Peyer's patch (tissue), 4 donors: ENCODE measurements at regions not wholly inside any gene's neighbourhood (a gene's known extent, or its start where the extent isn't known, plus 50 kb on each side); places are given as distances from the start of the nearest gene placed in this dataset.

Source experiments
- DNase-seq, 3 donors: peaks; one replicate each; pipeline ENCODE4 v3.0.0-alpha.2; 2017 to 2019
- H3K27ac ChIP-seq, 4 donors: fragments of 200-600 bp; sonication (generic); one replicate each; pipeline ENCODE4 v1.5.1; 2016 to 2019
- H3K27me3 ChIP-seq, 2 donors: fragments of 200-600 bp; sonication (generic); one replicate each; pipeline ENCODE4 v1.5.1; 2019
- H3K36me3 ChIP-seq, 3 donors: fragments of 200-600 bp; sonication (generic); one replicate each; pipeline ENCODE4 v1.5.1; 2016 to 2019
- H3K4me1 ChIP-seq, 4 donors: fragments of 200-600 bp; sonication (generic); one replicate each; pipeline ENCODE4 v1.5.1; 2016 to 2019
- H3K4me3 ChIP-seq, 4 donors: fragments of 200-600 bp; sonication (generic); 1 replicate in 3 of 4; 2 replicates in 1 of 4; pipeline ENCODE4 v1.5.1; 2016 to 2019; ENCODE audit warnings: mild to moderate bottlenecking in 1 of 4
- H3K9me3 ChIP-seq, 4 donors: fragments of 200-600 bp; sonication (generic); one replicate each; pipeline ENCODE4 v1.5.1; 2016 to 2019; ENCODE audit warnings: mild to moderate bottlenecking in 1 of 4
- POLR2A ChIP-seq, 2 donors: fragments of 450-650 bp; IDR thresholded peaks; one replicate each; pipeline ENCODE4 v1.5.1; 2017; ENCODE audit warnings: antibody characterized with exemption in 2 of 2, mild to moderate bottlenecking in 2 of 2, moderate library complexity in 2 of 2
- TF ChIP-seq, protein P1 (sequence below), 6 experiments: fragments of 450-650 bp in 4 of 6; fragments of 200-600 bp in 2 of 6; sonication (generic) in 1 of 6; IDR thresholded peaks; one replicate each; pipeline ENCODE4 v1.5.1; 2017 to 2019; ENCODE audit warnings: antibody characterized with exemption in 6 of 6, mild to moderate bottlenecking in 3 of 6, moderate library complexity in 1 of 6

DNA sequence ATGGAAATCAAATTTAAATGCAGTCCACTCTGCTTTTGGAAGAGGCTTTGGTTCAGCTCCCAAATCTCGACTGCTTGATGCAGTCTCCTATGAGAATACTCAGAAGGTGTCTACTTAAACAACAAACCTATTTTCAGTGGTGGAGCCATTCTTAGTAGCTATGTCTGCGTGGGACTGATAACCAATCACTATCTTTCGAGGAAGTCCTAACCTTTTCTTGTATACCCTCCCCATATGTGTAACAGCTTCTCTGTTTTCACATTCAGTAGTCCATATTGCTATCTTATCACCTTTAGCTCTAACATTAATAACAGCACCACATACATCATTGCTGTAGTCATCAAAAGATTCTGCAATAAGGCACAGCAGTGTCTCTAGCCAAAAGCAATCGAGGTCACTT is 333.0 kb upstream of the ATP11B start:
- Histone ChIP-seq H3K36me3 (no peaks in the 10 kb centered on the region), H3K9me3 (no peaks in the 10 kb centered on the region), H3K27me3 (no peaks in the 10 kb centered on the region), H3K4me1 (no peaks in the 10 kb centered on the region), H3K4me3 (no peak overlapping the region), H3K27ac (no peak overlapping the region)
- TF ChIP-seq, protein P1, sequence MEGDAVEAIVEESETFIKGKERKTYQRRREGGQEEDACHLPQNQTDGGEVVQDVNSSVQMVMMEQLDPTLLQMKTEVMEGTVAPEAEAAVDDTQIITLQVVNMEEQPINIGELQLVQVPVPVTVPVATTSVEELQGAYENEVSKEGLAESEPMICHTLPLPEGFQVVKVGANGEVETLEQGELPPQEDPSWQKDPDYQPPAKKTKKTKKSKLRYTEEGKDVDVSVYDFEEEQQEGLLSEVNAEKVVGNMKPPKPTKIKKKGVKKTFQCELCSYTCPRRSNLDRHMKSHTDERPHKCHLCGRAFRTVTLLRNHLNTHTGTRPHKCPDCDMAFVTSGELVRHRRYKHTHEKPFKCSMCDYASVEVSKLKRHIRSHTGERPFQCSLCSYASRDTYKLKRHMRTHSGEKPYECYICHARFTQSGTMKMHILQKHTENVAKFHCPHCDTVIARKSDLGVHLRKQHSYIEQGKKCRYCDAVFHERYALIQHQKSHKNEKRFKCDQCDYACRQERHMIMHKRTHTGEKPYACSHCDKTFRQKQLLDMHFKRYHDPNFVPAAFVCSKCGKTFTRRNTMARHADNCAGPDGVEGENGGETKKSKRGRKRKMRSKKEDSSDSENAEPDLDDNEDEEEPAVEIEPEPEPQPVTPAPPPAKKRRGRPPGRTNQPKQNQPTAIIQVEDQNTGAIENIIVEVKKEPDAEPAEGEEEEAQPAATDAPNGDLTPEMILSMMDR (IDR thresholded peaks at IDR 0.05): no peak
- no peak for TF ChIP-seq POLR2A (IDR thresholded peaks at IDR 0.05)
- no peak for DNase-seq

GRCh38 chr3:182462152-182462551 is 331.2 kb upstream of the ATP11B start:
- Histone ChIP-seq H3K27ac (no peak overlapping the region), H3K4me1 (no peaks in the 10 kb centered on the region), H3K4me3 (no peak overlapping the region), H3K9me3 (no peaks in the 10 kb centered on the region), H3K36me3 (no peaks in the 10 kb centered on the region), H3K27me3 (no peaks in the 10 kb centered on the region)
- no peak for DNase-seq
- TF ChIP-seq, protein P1 (IDR thresholded peaks at IDR 0.05): no peak
- TF ChIP-seq POLR2A (IDR thresholded peaks at IDR 0.05): no peak

DNA sequence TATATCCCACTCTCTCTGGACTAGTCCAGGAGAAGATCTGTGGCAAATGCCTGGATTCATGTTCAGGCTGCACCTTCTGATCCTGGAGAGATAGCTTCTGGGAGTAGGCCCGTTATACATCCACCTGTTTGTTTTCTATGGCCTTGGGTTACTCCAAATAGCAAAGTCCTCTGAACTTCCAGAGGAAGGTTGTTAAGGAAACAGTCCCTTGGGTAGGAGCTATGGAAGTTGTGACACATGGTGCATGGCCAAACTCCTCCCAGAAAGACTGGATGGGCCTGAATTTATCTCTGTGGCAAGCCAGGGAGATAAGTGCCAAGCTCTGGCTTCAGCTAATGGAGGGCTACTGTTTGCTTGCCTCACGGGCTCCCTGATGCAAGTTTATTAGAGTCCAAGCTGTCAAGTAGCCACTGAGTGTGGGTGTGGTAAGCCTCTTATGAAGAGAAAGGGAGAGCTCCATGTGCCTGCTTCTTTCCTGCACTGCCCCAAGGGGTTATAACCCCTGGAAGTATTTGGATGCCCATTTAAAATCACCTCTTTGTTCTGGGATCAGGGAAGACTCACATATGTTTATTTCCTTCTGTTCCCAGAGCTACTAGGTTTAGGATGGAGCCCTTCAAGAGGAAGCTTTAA is 328.7 kb upstream of the ATP11B start:
- TF ChIP-seq, protein P1 (IDR thresholded peaks at IDR 0.05): no peak
- no peak for TF ChIP-seq POLR2A (IDR thresholded peaks at IDR 0.05)
- Histone ChIP-seq H3K27ac (no peak overlapping the region), H3K4me3 (no peak overlapping the region), H3K9me3 (no peaks in the 10 kb centered on the region), H3K36me3 (no peaks in the 10 kb centered on the region), H3K4me1 (no peaks in the 10 kb centered on the region), H3K27me3 (no peaks in the 10 kb centered on the region)
- no peak for DNase-seq

GRCh38 chr3:182465301-182466185 is 327.8 kb upstream of the ATP11B start:
- Histone ChIP-seq H3K27me3 (no peaks in the 10 kb centered on the region), H3K4me1 (no peaks in the 10 kb centered on the region), H3K9me3 (no peaks in the 10 kb centered on the region), H3K36me3 (no peaks in the 10 kb centered on the region), H3K27ac (no peak overlapping the region), H3K4me3 (no peak overlapping the region)
- DNase-seq: no peak
- TF ChIP-seq, protein P1 (IDR thresholded peaks at IDR 0.05): no peak
- no peak for TF ChIP-seq POLR2A (IDR thresholded peaks at IDR 0.05)

DNA sequence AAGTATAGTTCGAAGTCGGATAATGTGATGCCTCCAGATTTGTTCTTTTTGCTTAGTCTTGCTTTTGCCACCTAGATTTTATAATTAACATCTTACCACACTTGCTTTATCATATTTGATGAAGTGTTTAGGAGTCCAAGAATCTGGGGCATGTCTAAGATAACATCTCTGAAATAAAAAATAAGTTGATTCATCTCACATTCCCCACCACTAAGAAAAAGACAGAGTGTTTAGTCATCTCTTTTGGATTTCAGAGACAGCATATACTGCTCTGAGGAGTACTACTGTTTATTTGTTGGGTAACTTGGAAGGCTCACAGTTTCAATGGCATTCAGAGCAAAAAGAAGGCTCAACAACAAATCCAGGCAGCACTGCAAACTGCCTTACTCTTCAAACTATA is 324.2 kb upstream of the ATP11B start:
- Histone ChIP-seq H3K9me3 (no peaks in the 10 kb centered on the region), H3K36me3 (no peaks in the 10 kb centered on the region), H3K27ac (no peak overlapping the region), H3K4me3 (no peak overlapping the region), H3K4me1 (no peaks in the 10 kb centered on the region), H3K27me3 (no peaks in the 10 kb centered on the region)
- DNase-seq: no peak
- TF ChIP-seq, protein P1 (IDR thresholded peaks at IDR 0.05): no peak
- TF ChIP-seq POLR2A (IDR thresholded peaks at IDR 0.05): no peak
